GM21515 (cell line): ENCODE measurements at regions not wholly inside any gene's neighbourhood (a gene's known extent, or its start where the extent isn't known, plus 50 kb on each side); places are given as distances from the start of the nearest gene placed in this dataset.

Experiments used
- ATAC-seq: cut with Tn5 transposase; IDR thresholded peaks from one replicate; pipeline ENCODE4 v1.9.1; 2021; ENCODE audit not compliant: unreplicated experiment

- ATAC-seq, result peak; percentile 96
These were observed 110.2 kb downstream of the ELAPOR2 start for GRCh38 chr7:86949052-86949778.

GRCh38 chr7:86947929-86948328 lies 111.5 kb downstream of the ELAPOR2 start:
- ATAC-seq, result no peak

- no peak for ATAC-seq
These were observed 116.0 kb downstream of the ELAPOR2 start for GRCh38 chr7:86943447-86943846.

- no peak for ATAC-seq
These were observed 116.5 kb downstream of the ELAPOR2 start for GRCh38 chr7:86942995-86943394.

- ATAC-seq, result no peak
These were observed 117.4 kb downstream of the ELAPOR2 start for GRCh38 chr7:86942081-86942480.

- ATAC-seq, result peak; percentile 77
These were observed 120.1 kb downstream of the ELAPOR2 start for GRCh38 chr7:86939197-86939814.

- no peak for ATAC-seq
These were observed 122.0 kb downstream of the ELAPOR2 start for GRCh38 chr7:86937363-86937878.

- ATAC-seq, result no peak
These were observed 126.1 kb downstream of the ELAPOR2 start for GRCh38 chr7:86933295-86933845.

GRCh38 chr7:86932038-86932512 lies 127.4 kb downstream of the ELAPOR2 start:
- no peak for ATAC-seq

GRCh38 chr7:86931439-86931838 lies 128.0 kb downstream of the ELAPOR2 start:
- no peak for ATAC-seq

GRCh38 chr7:86930554-86931307 lies 128.7 kb downstream of the ELAPOR2 start:
- no peak for ATAC-seq

GRCh38 chr7:86929293-86930109 lies 130.0 kb downstream of the ELAPOR2 start:
- ATAC-seq, result no peak

- ATAC-seq, result no peak
These were observed 131.1 kb downstream of the ELAPOR2 start for GRCh38 chr7:86928308-86928707.

- ATAC-seq, result no peak
These were observed 132.7 kb downstream of the ELAPOR2 start for GRCh38 chr7:86926732-86927131.

GRCh38 chr7:86925221-86925620 lies 134.2 kb downstream of the ELAPOR2 start:
- ATAC-seq, result no peak

GRCh38 chr7:86923527-86923926 lies 135.9 kb downstream of the ELAPOR2 start:
- no peak for ATAC-seq

GRCh38 chr7:86920154-86920553 lies 139.3 kb downstream of the ELAPOR2 start:
- no peak for ATAC-seq

- no peak for ATAC-seq
These were observed 141.2 kb downstream of the ELAPOR2 start for GRCh38 chr7:86918245-86918644.

GRCh38 chr7:86916277-86916825 lies 143.1 kb downstream of the ELAPOR2 start:
- no peak for ATAC-seq

GRCh38 chr7:86914551-86914950 lies 144.9 kb downstream of the ELAPOR2 start:
- ATAC-seq, result no peak
